ENCODE measurements at regions not wholly inside any gene's neighbourhood (a gene's known extent, or its start where the extent isn't known, plus 50 kb on each side); places are given as distances from the start of the nearest gene placed in this dataset.

DNA sequence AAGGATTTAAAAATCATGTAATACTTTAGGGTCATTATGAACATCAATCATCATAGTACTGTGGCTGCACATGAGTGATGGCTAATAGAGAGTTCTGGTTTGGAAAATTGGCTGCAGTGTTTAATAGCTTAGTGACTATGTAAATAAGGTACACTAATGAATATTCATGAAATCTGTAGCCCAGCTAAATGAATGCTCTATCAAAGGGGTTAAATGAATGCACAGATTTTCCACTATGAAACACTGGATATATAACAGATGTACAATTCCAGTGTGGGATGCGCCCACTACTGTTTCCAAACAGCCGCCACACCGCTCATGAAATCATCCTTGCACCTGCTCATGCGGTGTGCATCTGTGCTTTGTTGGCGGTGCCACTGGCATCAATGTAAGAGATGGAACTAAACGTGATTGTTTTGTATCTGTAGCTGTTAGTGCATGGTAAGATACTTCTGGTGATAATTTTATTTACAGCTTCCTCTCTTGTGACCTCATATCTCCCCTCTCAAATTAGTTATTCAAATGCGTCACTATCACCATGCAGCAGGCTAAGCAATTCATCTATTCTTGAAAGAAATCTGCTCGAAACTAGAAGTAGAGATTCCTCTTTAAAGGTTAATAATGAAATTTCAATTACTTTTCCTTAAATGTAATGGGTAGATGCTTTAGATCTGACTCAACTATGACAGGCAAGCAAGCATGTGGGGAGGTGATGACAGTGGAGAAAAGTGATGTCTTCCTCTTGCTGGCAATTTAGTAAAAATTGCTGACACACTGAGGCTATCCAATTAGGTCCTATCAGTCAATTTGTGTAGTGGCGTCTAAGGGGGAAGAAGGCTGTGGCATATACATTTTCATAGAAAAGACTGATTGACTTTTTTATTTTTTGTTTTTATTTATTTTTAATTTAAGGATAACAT, 433.6 kb downstream of the AEBP2 start:
- TF ChIP-seq, protein P1, sequence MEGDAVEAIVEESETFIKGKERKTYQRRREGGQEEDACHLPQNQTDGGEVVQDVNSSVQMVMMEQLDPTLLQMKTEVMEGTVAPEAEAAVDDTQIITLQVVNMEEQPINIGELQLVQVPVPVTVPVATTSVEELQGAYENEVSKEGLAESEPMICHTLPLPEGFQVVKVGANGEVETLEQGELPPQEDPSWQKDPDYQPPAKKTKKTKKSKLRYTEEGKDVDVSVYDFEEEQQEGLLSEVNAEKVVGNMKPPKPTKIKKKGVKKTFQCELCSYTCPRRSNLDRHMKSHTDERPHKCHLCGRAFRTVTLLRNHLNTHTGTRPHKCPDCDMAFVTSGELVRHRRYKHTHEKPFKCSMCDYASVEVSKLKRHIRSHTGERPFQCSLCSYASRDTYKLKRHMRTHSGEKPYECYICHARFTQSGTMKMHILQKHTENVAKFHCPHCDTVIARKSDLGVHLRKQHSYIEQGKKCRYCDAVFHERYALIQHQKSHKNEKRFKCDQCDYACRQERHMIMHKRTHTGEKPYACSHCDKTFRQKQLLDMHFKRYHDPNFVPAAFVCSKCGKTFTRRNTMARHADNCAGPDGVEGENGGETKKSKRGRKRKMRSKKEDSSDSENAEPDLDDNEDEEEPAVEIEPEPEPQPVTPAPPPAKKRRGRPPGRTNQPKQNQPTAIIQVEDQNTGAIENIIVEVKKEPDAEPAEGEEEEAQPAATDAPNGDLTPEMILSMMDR (IDR thresholded peaks at IDR 0.05) = no peak
- no peak for TF ChIP-seq POLR2A (IDR thresholded peaks at IDR 0.05)

Measured in heart left ventricle (tissue), 13 donors.